ENCODE measurements at regions not wholly inside any gene's neighbourhood (a gene's known extent, or its start where the extent isn't known, plus 50 kb on each side); places are given as distances from the start of the nearest gene placed in this dataset.

DNA sequence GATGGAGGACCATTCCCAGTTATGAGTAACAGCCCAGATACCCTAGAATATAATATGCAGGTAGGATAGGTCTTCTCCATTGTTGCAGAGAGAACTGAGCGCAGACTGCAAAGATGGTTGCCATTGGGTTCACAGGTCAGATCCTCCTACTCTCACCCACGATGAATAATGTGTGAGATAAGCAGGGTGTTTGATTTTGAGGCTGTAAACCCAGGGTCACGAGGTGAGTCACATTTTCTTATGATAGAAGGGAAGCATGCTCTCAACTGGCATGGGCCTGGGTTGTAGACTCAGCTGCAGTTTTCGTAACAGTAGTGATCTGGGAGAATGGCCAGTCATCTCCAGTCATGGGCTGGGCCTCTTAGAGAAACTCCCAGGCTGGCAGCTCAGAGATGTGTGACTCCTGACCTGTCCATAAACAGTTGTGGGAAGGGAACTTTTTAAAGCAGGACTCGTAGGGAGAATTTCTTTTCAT, 74.2 kb downstream of the CD164 start:
- Histone ChIP-seq H3K36me3 (replicated peaks in 1 of 2) (no peaks in the 10 kb centered on the region), H3K27ac (peak overlapping the region in 1 of 5 donors; percentile 17), H3K9me3 (replicated peaks in 1 of 3) (no peaks in the 10 kb centered on the region), H3K4me3 (no peak overlapping the region), H3K4me1 (replicated peaks in 1 of 2) (peaks cover 0 to 11% of the 10 kb centered on the region in 2 donors), H3K27me3 (no peaks in the 10 kb centered on the region)
- intact Hi-C loops (cut with DNase I): no loop called here
- 40 to 48% (median 44%) methylated on average over 5 of the region's 5 CpGs for WGBS, 4 donors
- DNase-seq: peak; percentile 68 to 96 (median 91)
- TF ChIP-seq POLR2A (IDR thresholded peaks at IDR 0.05): no peak
- TF ChIP-seq, protein P1, sequence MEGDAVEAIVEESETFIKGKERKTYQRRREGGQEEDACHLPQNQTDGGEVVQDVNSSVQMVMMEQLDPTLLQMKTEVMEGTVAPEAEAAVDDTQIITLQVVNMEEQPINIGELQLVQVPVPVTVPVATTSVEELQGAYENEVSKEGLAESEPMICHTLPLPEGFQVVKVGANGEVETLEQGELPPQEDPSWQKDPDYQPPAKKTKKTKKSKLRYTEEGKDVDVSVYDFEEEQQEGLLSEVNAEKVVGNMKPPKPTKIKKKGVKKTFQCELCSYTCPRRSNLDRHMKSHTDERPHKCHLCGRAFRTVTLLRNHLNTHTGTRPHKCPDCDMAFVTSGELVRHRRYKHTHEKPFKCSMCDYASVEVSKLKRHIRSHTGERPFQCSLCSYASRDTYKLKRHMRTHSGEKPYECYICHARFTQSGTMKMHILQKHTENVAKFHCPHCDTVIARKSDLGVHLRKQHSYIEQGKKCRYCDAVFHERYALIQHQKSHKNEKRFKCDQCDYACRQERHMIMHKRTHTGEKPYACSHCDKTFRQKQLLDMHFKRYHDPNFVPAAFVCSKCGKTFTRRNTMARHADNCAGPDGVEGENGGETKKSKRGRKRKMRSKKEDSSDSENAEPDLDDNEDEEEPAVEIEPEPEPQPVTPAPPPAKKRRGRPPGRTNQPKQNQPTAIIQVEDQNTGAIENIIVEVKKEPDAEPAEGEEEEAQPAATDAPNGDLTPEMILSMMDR (IDR thresholded peaks at IDR 0.05): no peak

DNA sequence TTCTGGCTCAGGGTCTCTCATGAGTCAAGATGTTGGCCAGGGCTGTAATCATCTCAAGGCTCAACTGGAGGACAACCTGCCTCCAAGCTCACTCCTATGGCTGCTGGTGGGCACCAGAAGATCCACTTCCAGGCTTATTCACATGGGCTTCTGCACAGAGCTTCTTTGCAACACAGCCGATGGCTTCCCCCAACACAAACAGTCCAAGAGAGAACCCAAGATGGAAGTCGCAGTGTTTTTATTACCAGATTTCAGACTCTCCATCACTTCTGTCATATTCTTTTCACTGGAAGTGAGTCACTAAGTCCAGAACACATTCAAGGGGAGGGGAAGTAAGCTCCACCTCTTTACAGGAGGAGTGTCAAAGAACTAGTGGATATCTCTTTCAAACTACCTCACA, 75.5 kb downstream of the CD164 start:
- Histone ChIP-seq H3K4me1 (replicated peaks in 1 of 2) (peaks cover 0 to 11% of the 10 kb centered on the region in 2 donors), H3K27me3 (no peaks in the 10 kb centered on the region), H3K27ac (no peak overlapping the region), H3K36me3 (replicated peaks in 1 of 2) (no peaks in the 10 kb centered on the region), H3K4me3 (no peak overlapping the region), H3K9me3 (replicated peaks in 1 of 3) (no peaks in the 10 kb centered on the region)
- TF ChIP-seq, protein P1 (IDR thresholded peaks at IDR 0.05): no peak
- no peak for TF ChIP-seq POLR2A (IDR thresholded peaks at IDR 0.05)
- intact Hi-C loops (cut with DNase I): no loop called here
- DNase-seq: no peak
- WGBS, 4 donors: 95 to 100% (median 96%) methylated on average over 2 of the region's 2 CpGs

DNA sequence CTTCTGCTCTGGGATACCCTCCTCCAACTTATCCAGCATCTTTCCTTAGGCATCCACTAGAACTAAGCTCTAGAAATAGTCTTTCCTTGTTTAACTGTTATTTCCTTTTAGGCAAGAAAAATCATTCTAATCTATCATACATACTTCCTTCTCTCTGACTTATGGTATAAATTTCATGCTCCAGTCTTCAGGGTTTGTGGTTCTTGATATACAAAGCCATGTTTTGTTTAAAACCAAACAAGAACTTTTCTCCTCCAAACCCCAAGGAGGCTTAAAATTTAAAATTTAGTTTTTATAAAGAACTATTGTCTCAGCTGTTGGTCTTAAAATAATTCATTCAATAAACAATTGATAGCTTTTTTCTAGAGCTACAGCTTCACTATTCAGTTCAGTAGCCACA, 77.2 kb downstream of the CD164 start:
- Histone ChIP-seq H3K36me3 (replicated peaks in 1 of 2) (no peaks in the 10 kb centered on the region), H3K4me1 (replicated peaks in 1 of 2) (peaks cover 0 to 11% of the 10 kb centered on the region in 2 donors), H3K27me3 (no peaks in the 10 kb centered on the region), H3K9me3 (replicated peaks in 1 of 3) (no peaks in the 10 kb centered on the region), H3K4me3 (no peak overlapping the region), H3K27ac (no peak overlapping the region)
- intact Hi-C loops (cut with DNase I): no loop called here
- no peak for TF ChIP-seq POLR2A (IDR thresholded peaks at IDR 0.05)
- TF ChIP-seq, protein P1 (IDR thresholded peaks at IDR 0.05): no peak
- no peak for DNase-seq

DNA sequence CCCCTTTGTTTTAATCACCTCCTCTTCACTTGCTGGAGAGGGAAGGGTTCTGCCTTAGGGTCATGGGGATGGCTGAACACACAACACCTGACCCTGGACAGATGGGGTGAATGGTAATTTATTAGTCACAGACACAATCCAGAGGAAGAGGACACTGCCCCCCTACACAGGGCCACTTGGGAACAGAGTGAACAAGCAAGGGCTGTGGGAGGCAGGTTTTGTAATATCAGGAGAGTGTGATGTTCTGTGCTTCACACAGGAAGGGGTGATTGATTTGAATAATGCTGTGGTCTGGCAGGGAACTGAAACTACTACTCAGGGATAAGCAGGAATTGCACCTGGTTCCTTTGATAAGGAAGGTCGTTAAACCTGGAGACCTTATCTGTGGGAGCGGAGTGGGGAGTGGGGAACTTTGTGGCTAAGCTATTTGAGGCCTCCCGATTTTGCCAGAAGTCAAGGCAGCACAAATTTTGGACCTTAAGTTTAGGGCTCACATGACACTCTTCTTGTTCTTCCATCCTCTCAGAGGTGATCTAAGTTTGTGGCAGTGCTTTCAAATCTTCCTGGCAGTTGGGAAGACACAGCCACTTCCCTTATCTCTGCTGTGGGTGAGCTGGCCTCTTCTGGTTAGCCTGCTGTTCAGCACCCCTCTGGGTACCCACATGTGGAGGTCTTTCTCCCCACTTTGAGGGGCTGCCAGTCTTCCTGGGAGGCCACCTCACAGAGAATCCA, 77.8 kb downstream of the CD164 start:
- no peak for DNase-seq
- H3K9me3 ChIP-seq (replicated peaks in 1 of 3): no peaks in the 10 kb centered on the region
- TF ChIP-seq, protein P1 (IDR thresholded peaks at IDR 0.05): no peak
- TF ChIP-seq POLR2A (IDR thresholded peaks at IDR 0.05): no peak
- intact Hi-C loops (cut with DNase I): no loop called here
- H3K4me1 ChIP-seq (replicated peaks in 1 of 2): peaks cover 0 to 11% of the 10 kb centered on the region in 2 donors
- H3K27ac ChIP-seq: no peak overlapping the region
- no peak overlapping the region for H3K4me3 ChIP-seq
- no peaks in the 10 kb centered on the region for H3K27me3 ChIP-seq
- 36 to 70% (median 46%) methylated on average over 3 of the region's 3 CpGs for WGBS, 4 donors
- no peaks in the 10 kb centered on the region for H3K36me3 ChIP-seq (replicated peaks in 1 of 2)

Measured in adrenal gland (tissue), 9 donors.